ENCODE measurements at regions not wholly inside any gene's neighbourhood (a gene's known extent, or its start where the extent isn't known, plus 50 kb on each side); places are given as distances from the start of the nearest gene placed in this dataset.

DNA sequence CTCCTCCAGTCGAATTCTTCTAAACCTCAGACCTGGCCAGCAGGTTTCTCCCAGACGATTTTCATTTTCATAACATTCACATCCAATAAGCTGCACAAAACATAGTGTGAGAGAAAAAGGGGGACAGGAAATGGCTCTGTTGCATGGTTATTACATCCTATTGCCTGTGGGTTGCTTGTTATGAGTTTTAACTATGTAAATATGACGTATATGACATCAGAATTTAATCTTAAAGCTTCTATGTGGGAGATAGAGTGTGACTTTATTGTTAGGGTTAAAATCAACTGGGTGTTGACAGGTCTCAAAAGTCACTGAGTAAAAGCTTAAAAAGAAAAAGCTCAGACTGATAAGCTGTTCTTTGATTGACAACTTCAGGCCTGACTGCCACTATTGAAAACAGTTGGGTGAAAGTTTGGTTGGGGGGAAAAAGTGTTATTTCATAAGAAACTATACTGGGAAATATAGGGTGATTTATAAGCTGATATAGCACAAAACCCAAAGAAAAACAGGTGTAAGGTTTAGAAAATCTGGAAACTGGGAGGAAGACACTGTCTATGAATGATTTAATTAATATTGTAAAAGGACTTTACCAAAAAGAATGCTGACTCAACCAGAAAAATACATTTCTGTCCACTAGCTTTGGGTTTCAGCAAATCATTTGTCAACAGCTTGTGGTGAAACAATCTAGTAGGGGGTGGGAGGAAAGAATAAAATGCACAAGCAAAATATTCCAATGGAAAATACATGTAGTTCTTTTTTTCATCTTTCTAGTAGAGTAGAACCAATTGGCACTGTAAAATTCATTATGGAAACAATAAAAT, 134.1 kb upstream of the CEP162 start:
- H2BK5ac ChIP-seq (ENCODE audit: low read depth, low read length), result no peak overlapping the region
- no peak overlapping the region for H3K27ac ChIP-seq (ENCODE audit: low read depth, low read length)
- H3K23ac ChIP-seq (ENCODE audit: insufficient read length), result no peak overlapping the region
- no peak overlapping the region for H2BK20ac ChIP-seq (ENCODE audit: low read length)
- 75% methylated on average over 3 of the region's 3 CpGs; no CpG with 5 or more reads in 1 of the 2 experiments for WGBS, 2 experiments (ENCODE audit: extremely low coverage in 1 of 2, insufficient coverage in 1 of 2, insufficient read length in 1 of 2, insufficient replicate concordance in 2 of 2, low coverage in 1 of 2, low lambda C conversion rate in 2 of 2, missing lambda C conversion rate in 1 of 2)
- ChIA-PET CTCF (ENCODE audit: partially characterized antibody) (interaction anchor here (1.0 kb wide), 1 partner anchor 16 kb away, joined by 6 read pairs; no protein-coding TSS in a partner anchor), POLR2A (ENCODE audit: partially characterized antibody) (no interaction called here)
- no peak overlapping the region for H3K18ac ChIP-seq (ENCODE audit: extremely low read depth, low read length)
- no peaks in the 10 kb centered on the region for H3K9me3 ChIP-seq (ENCODE audit: insufficient read depth in 2 of 2, low read depth in 1 of 2, low read length in 1 of 2)
- H4K91ac ChIP-seq (replicated peaks; ENCODE audit: insufficient read length, low read length), result no peak overlapping the region
- no peak overlapping the region for H2AFZ ChIP-seq (ENCODE audit: low read length)
- FAIRE-seq (no peak), DNase-seq (ENCODE audit: low read depth in 1 of 2, low spot score in 2 of 2) (no peak)
- no peak overlapping the region for H3K56ac ChIP-seq (replicated peaks; ENCODE audit: insufficient read length, low read depth, low read length)
- no peak overlapping the region for H3K14ac ChIP-seq (ENCODE audit: insufficient read length)
- H3K4ac ChIP-seq (replicated peaks; ENCODE audit: insufficient read length, low read depth, low read length), result no peak overlapping the region
- H4K8ac ChIP-seq (ENCODE audit: extremely low read depth, insufficient read depth, low read length), result no peak overlapping the region
- no peak overlapping the region for H3K9ac ChIP-seq (replicated peaks in 1 of 4; ENCODE audit: extremely low read depth in 1 of 4, low read depth in 3 of 4, low read length in 3 of 4)
- no peaks in the 10 kb centered on the region for H3K23me2 ChIP-seq (ENCODE audit: low read depth, low read length)
- no peak overlapping the region for H2AK5ac ChIP-seq (ENCODE audit: low read depth, low read length)
- TF ChIP-seq YY1 (IDR thresholded peaks at IDR 0.05; ENCODE audit: low read depth, low read length) (no peak), NRF1 (IDR thresholded peaks at IDR 0.05; ENCODE audit: low read depth, low read length) (no peak), CBX5 (IDR thresholded peaks at IDR 0.05; ENCODE audit: low read depth, low read length) (no peak)
- no peaks in the 10 kb centered on the region for H3K4me1 ChIP-seq (replicated peaks in 1 of 4; ENCODE audit: control insufficient read depth in 3 of 4, insufficient read depth in 4 of 4, low read length in 3 of 4)
- H4K5ac ChIP-seq (ENCODE audit: insufficient read length, low read depth, low read length), result no peak overlapping the region
- H4K20me1 ChIP-seq (replicated peaks in 1 of 2; ENCODE audit: control insufficient read depth in 1 of 2, insufficient read depth in 2 of 2, low read length in 2 of 2), result no peaks in the 10 kb centered on the region
- no peak overlapping the region for H3K4me2 ChIP-seq (ENCODE audit: insufficient read depth in 1 of 2, low read depth in 2 of 2, low read length in 2 of 2)
- no peak overlapping the region for H2BK12ac ChIP-seq (ENCODE audit: low read depth, low read length)
- no peak overlapping the region for H2BK120ac ChIP-seq (replicated peaks; ENCODE audit: low read depth, low read length)
- no peaks in the 10 kb centered on the region for H3K79me2 ChIP-seq (ENCODE audit: control insufficient read depth in 1 of 2, insufficient read depth in 2 of 2, low read length in 2 of 2)
- H3K4me3 ChIP-seq (ENCODE audit: extremely low read depth in 1 of 4, insufficient read depth in 2 of 4, low read depth in 3 of 4, low read length in 4 of 4), result no peak overlapping the region
- H2BK15ac ChIP-seq (ENCODE audit: low read length), result no peak overlapping the region
- H3K27me3 ChIP-seq (replicated peaks in 1 of 4; ENCODE audit: control insufficient read depth in 3 of 4, extremely low read depth in 1 of 4, insufficient read depth in 3 of 4, low read length in 3 of 4), result no peaks in the 10 kb centered on the region
- H3K36me3 ChIP-seq (ENCODE audit: control insufficient read depth in 2 of 4, insufficient read depth in 4 of 4, low read length in 3 of 4), result no peaks in the 10 kb centered on the region
- no peaks in the 10 kb centered on the region for H3K79me1 ChIP-seq (ENCODE audit: low read depth, low read length)

Measured in H1 (cell line).